ENCODE measurements at regions not wholly inside any gene's neighbourhood (a gene's known extent, or its start where the extent isn't known, plus 50 kb on each side); places are given as distances from the start of the nearest gene placed in this dataset.

DNA sequence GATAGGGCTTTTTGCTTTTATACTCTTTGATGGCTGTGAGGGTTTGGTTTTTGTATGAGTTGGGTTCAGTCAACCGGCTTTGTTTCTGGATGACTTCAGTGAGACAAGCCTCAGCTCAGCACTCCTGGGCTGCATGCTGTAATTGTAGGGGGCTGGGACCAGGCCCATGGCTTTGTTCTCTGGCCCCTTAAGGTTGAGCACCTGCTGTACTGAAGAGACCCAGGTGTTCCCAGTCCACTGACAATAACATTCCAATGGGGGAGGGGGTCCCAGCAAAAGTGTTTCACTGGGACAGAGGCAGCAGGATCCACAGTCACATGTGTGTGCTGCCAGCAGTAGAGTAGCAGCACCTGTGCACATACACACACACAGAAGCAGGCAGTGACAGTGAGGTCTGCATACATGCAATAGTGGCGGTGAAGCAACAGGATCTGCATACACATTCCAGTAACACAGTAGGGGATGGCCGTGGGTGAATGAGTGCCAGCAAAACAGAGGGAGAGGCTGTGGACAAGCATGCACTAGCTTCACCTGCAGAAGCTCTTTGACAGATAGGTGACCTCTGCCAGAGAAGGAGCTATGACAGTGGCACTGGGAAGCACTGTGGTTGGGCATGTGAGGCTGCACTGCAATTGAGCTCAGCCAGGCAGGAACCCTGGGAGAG, 240.4 kb downstream of the ASCL1 start:
- TF ChIP-seq, protein P1, sequence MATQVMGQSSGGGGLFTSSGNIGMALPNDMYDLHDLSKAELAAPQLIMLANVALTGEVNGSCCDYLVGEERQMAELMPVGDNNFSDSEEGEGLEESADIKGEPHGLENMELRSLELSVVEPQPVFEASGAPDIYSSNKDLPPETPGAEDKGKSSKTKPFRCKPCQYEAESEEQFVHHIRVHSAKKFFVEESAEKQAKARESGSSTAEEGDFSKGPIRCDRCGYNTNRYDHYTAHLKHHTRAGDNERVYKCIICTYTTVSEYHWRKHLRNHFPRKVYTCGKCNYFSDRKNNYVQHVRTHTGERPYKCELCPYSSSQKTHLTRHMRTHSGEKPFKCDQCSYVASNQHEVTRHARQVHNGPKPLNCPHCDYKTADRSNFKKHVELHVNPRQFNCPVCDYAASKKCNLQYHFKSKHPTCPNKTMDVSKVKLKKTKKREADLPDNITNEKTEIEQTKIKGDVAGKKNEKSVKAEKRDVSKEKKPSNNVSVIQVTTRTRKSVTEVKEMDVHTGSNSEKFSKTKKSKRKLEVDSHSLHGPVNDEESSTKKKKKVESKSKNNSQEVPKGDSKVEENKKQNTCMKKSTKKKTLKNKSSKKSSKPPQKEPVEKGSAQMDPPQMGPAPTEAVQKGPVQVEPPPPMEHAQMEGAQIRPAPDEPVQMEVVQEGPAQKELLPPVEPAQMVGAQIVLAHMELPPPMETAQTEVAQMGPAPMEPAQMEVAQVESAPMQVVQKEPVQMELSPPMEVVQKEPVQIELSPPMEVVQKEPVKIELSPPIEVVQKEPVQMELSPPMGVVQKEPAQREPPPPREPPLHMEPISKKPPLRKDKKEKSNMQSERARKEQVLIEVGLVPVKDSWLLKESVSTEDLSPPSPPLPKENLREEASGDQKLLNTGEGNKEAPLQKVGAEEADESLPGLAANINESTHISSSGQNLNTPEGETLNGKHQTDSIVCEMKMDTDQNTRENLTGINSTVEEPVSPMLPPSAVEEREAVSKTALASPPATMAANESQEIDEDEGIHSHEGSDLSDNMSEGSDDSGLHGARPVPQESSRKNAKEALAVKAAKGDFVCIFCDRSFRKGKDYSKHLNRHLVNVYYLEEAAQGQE (IDR thresholded peaks at IDR 0.05): no peak
- TF ChIP-seq, protein P2, sequence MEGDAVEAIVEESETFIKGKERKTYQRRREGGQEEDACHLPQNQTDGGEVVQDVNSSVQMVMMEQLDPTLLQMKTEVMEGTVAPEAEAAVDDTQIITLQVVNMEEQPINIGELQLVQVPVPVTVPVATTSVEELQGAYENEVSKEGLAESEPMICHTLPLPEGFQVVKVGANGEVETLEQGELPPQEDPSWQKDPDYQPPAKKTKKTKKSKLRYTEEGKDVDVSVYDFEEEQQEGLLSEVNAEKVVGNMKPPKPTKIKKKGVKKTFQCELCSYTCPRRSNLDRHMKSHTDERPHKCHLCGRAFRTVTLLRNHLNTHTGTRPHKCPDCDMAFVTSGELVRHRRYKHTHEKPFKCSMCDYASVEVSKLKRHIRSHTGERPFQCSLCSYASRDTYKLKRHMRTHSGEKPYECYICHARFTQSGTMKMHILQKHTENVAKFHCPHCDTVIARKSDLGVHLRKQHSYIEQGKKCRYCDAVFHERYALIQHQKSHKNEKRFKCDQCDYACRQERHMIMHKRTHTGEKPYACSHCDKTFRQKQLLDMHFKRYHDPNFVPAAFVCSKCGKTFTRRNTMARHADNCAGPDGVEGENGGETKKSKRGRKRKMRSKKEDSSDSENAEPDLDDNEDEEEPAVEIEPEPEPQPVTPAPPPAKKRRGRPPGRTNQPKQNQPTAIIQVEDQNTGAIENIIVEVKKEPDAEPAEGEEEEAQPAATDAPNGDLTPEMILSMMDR (IDR thresholded peaks at IDR 0.05): no peak
- TF ChIP-seq EP300 (IDR thresholded peaks at IDR 0.05) (no peak), ZSCAN20 (CRISPR knock-in tag; IDR thresholded peaks at IDR 0.05) (no peak), TP53 (CRISPR knock-in tag; IDR thresholded peaks at IDR 0.05) (no peak), NR3C1 (IDR thresholded peaks at IDR 0.05) (no peak), KDM1A (IDR thresholded peaks at IDR 0.05; ENCODE audit: low read depth) (no peak)
